VCaP (cell line): ENCODE measurements at regions not wholly inside any gene's neighbourhood (a gene's known extent, or its start where the extent isn't known, plus 50 kb on each side); places are given as distances from the start of the nearest gene placed in this dataset.
A peak's percentile ranks its signal among the peaks of the same experiment; 100 is the strongest.

Experiments used
- H3K27ac ChIP-seq: fragments of 450-650 bp; 2 replicates; pipeline ENCODE4 v1.5.1; 2017
- TF ChIP-seq, protein P1 (sequence below): fragments of 450-650 bp; conservative IDR thresholded peaks from 2 replicates; pipeline ENCODE4 v1.5.1; 2017; ENCODE audit warnings: mild to moderate bottlenecking, moderate library complexity

- H3K27ac ChIP-seq, result no peak overlapping the region
- TF ChIP-seq, protein P1, sequence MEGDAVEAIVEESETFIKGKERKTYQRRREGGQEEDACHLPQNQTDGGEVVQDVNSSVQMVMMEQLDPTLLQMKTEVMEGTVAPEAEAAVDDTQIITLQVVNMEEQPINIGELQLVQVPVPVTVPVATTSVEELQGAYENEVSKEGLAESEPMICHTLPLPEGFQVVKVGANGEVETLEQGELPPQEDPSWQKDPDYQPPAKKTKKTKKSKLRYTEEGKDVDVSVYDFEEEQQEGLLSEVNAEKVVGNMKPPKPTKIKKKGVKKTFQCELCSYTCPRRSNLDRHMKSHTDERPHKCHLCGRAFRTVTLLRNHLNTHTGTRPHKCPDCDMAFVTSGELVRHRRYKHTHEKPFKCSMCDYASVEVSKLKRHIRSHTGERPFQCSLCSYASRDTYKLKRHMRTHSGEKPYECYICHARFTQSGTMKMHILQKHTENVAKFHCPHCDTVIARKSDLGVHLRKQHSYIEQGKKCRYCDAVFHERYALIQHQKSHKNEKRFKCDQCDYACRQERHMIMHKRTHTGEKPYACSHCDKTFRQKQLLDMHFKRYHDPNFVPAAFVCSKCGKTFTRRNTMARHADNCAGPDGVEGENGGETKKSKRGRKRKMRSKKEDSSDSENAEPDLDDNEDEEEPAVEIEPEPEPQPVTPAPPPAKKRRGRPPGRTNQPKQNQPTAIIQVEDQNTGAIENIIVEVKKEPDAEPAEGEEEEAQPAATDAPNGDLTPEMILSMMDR, result no peak
Observed at GRCh38 chr6:920512-920911, 227.6 kb upstream of the EXOC2 start.

DNA sequence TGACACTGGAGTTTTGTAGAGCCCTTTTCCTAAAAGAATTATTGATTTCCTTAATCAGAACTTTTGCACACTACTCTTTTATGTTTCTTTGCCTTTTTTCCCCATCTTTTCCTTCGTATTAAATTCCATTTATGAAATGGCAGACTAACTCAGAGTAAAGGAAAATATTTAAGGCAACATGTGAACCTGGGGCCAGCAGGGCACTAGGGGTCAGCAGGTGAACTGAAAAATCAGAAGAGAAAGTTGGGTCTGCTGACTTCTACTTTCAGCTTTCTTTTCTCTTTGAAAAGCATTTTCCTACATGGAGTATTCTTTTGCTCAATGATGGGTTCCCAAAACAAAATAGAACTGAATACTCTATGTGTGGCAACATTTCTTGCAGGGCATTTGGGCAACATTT, 226.6 kb upstream of the EXOC2 start:
- TF ChIP-seq, protein P1, result no peak
- no peak overlapping the region for H3K27ac ChIP-seq

DNA sequence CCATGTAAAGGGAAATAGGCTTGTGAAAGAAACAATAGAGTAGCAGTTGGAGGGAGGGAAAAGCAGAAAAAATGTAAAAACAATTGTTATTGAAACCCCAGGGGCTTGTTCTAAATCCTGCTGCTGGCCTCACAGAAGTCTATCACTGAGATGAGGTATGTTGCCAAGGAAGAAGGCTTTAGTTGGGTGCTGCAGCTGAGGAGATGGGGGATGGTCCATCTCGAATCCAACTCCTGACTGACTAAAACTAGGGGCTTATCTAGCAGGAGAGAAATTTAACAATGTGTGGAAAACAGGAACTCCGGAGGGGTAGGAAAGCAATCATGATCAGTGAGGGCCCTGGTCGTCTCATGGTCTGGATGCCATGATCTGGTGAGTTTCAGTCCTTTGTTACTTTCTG, 225.0 kb upstream of the EXOC2 start:
- TF ChIP-seq, protein P1, result no peak
- no peak overlapping the region for H3K27ac ChIP-seq

DNA sequence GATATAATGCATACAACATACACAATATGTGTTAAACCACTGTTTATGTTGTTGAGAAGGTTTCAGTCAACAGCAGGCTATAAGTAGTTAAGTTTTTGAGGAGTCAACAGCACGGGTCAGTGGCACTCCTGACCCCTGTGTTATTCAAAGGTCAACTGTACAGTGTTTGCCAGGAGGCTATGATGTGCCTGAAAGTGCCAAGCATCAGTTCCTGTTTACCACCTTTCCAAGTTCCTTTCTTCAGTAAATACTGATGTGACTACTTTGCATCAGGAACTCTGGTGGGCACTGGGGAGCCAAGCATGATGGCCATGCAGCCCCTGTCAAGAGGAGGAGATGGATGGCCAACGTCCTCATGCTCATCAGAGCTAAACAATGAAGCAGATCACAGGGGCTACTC, 224.4 kb upstream of the EXOC2 start:
- H3K27ac ChIP-seq, result no peak overlapping the region
- TF ChIP-seq, protein P1, result no peak

DNA sequence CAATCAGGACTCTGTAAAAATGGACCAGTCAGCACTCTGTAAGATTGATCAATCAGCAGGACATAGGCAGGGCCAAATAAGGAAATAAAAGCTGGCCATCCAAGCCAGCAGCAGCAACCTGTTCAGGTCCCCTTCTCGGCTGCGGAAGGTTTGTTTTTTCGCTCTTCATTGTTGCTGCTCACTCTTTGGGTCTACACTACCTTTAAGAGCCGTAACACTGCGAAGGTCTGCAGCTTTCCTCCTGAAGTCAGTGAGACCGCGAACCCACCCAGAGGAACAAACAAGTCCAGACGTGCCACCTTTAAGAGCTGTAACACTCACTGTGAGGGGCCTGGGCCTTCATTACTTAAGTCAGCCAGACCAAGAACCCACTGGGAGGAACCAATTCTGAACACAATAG, 223.2 kb upstream of the EXOC2 start:
- TF ChIP-seq, protein P1, result no peak

DNA sequence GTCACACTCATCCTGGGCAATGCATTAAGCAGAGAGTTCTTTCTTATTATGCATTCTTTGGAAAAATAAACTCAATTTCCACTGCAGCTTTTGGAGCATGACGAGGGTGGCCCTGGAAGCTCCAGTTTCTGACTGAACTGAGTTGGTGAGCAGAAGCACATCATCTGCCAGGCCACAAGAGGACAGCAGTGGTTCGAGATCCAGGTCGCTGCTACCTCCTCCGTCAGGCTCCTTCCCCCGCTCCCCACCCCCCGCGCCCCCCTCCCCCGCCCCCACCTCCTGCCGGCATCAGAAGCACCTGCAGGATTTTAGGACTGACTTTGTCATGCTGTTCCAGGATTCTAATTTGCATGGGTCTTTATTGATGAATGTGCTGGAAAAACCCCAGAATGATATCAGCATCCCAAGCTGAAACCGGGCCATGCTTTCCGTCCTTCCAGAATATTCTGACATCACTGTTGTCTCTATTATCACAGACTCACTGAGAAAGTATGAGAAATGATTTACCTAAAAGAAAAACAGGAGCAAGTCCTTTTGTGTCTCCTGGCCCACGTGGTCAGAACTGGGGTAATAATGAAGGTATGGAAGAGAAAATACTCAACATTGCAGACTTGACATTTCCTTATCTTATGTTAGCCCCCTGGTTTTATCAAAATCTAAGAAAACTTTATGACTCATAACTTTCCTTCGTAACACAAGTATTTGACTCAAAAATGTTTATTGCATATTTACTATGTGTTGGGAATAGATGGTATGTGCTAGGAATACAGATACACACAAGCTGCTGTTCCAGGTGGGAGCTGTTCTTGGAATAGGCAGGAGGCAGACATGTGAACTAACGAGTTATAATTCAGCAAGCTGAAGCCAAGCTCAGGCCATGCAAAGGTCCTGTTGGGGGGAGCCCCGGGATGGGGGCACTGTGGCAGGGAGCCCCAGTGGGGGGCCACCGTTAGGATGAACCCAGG, 220.2 kb upstream of the EXOC2 start:
- H3K27ac ChIP-seq, result no peak overlapping the region
- TF ChIP-seq, protein P1, result peak; percentile 66

More for the DNA sequence above, 223.2 kb upstream of the EXOC2 start:
- H3K27ac ChIP-seq, result no peak overlapping the region

GRCh38 chr6:907928-908327, 215.0 kb upstream of the EXOC2 start:
- TF ChIP-seq, protein P1, result no peak
- H3K27ac ChIP-seq, result no peak overlapping the region
